Brain microvascular endothelial cell (primary cell): ENCODE measurements at regions not wholly inside any gene's neighbourhood (a gene's known extent, or its start where the extent isn't known, plus 50 kb on each side); places are given as distances from the start of the nearest gene placed in this dataset.

Experiments
- DNase-seq: peaks from one replicate; pipeline ENCODE4 v3.0.0-alpha.2; 2020
- H3K27ac ChIP-seq: fragments of 250-450 bp; sonication (Bioruptor Pico); 2 replicates; pipeline ENCODE4 v1.5.1; 2020; ENCODE audit warnings: mild to moderate bottlenecking, moderate library complexity
- H3K27me3 ChIP-seq: fragments of 250-450 bp; sonication (Bioruptor Pico); replicated peaks from 2 replicates; pipeline ENCODE4 v1.5.1; 2020; ENCODE audit warnings: mild to moderate bottlenecking
- H3K36me3 ChIP-seq: fragments of 250-450 bp; sonication (Bioruptor Pico); replicated peaks from 2 replicates; pipeline ENCODE4 v1.5.1; 2020; ENCODE audit warnings: mild to moderate bottlenecking
- H3K4me3 ChIP-seq: 2 replicates; pipeline ENCODE4 v1.5.1; 2011; ENCODE audit warnings: low read depth, mild to moderate bottlenecking, control low read depth, low read length, moderate library complexity
- CTCF ChIP-seq: IDR thresholded peaks from 2 replicates; pipeline ENCODE4 v1.5.1; 2011; ENCODE audit warnings: low read depth, mild to moderate bottlenecking, moderate library complexity, low read length, control low read depth, inconsistent platforms; ENCODE audit errors: missing control alignments
- in situ Hi-C: cut with HindIII; loops from 2 replicates; pipeline ENCODE4 v1.10.0; 2017; ENCODE audit warnings: low sequenced_read_pairs, low pct_ligation_motif_present

GRCh38 chr5:11958321-11958720, 54.1 kb upstream of the CTNND2 start:
- DNase-seq, result no peak
- H3K36me3 ChIP-seq, result no peaks in the 10 kb centered on the region
- no peak overlapping the region for H3K27ac ChIP-seq
- H3K27me3 ChIP-seq, result no peaks in the 10 kb centered on the region
- in situ Hi-C loops, result no loop called here
- TF ChIP-seq CTCF, result no peak
- H3K4me3 ChIP-seq, result no peak overlapping the region

DNA sequence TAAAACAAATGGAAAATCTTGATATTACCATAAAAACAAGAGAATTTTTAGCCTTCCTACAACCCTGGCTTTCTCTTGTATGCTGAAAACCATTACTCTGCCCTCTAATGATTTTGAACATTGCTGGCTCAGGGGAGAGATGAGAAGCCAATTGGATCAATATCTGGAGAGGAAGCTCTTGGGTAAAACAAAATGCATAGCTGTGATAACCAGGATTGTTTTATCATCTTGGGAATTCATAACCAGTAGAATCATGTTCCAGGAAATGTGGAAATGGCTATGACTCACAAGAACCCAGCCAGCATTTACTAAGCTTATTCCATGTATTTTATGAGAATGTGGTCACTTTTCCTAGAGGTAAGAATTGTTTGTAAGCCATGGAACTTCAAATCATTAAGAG, 51.1 kb upstream of the CTNND2 start:
- H3K27ac ChIP-seq, result no peak overlapping the region
- no peaks in the 10 kb centered on the region for H3K36me3 ChIP-seq
- in situ Hi-C loops, result no loop called here
- no peak for TF ChIP-seq CTCF
- H3K4me3 ChIP-seq, result no peak overlapping the region
- no peaks in the 10 kb centered on the region for H3K27me3 ChIP-seq
- DNase-seq, result no peak
